Thoracic aorta (tissue), 2 donors: ENCODE measurements at regions not wholly inside any gene's neighbourhood (a gene's known extent, or its start where the extent isn't known, plus 50 kb on each side); places are given as distances from the start of the nearest gene placed in this dataset.

ENCODE experiments used
- ATAC-seq: fragments of 150-250 bp; one replicate; pipeline ENCODE4 v1.8.0; 2017; ENCODE audit warnings: low read depth; ENCODE audit not compliant: insufficient number of reproducible peaks, low FRiP score
- DNase-seq: peaks from one replicate; pipeline ENCODE4 v3.0.0-alpha.2; 2020; ENCODE audit warnings: low spot score
- H3K27ac ChIP-seq, 2 donors: fragments of 200-600 bp; sonication (generic); 1 replicate in 1 of 2; 2 replicates in 1 of 2; pipeline ENCODE4 v1.5.1; 2016; ENCODE audit warnings: mild to moderate bottlenecking in 2 of 2, moderate library complexity in 2 of 2
- H3K27me3 ChIP-seq: fragments of 200-600 bp; sonication (generic); replicated peaks from 2 replicates; pipeline ENCODE4 v1.6.0; 2016; ENCODE audit warnings: mild to moderate bottlenecking; ENCODE audit not compliant: insufficient read depth
- H3K36me3 ChIP-seq: fragments of 200-600 bp; sonication (generic); one replicate; pipeline ENCODE4 v1.5.1; 2016
- H3K4me1 ChIP-seq, 2 donors: fragments of 200-600 bp; sonication (generic); 1 replicate in 1 of 2; 2 replicates in 1 of 2; pipeline versions ENCODE4 v1.5.1 to v1.6.0; 2016; ENCODE audit warnings: low read depth in 2 of 2, mild to moderate bottlenecking in 1 of 2; ENCODE audit not compliant: control insufficient read depth in 1 of 2
- H3K4me3 ChIP-seq: fragments of 200-600 bp; sonication (generic); 2 replicates; pipeline ENCODE4 v1.5.1; 2016; ENCODE audit warnings: mild to moderate bottlenecking
- H3K9me3 ChIP-seq: fragments of 200-600 bp; sonication (generic); 2 replicates; pipeline ENCODE4 v1.5.1; 2016
- CTCF ChIP-seq: fragments of 200-600 bp; sonication (generic); IDR thresholded peaks from one replicate; pipeline ENCODE4 v1.5.1; 2019; ENCODE audit warnings: antibody characterized with exemption

GRCh38 chr10:58107506-58107905 is 160.2 kb downstream of the IPMK start:
- Histone ChIP-seq H3K4me3 (no peak overlapping the region), H3K4me1 (no peaks in the 10 kb centered on the region), H3K27me3 (no peaks in the 10 kb centered on the region), H3K9me3 (no peaks in the 10 kb centered on the region), H3K36me3 (no peaks in the 10 kb centered on the region), H3K27ac (no peak overlapping the region)
- no peak for TF ChIP-seq CTCF
- no peak for ATAC-seq
- DNase-seq: no peak

GRCh38 chr10:58106211-58107035 is 161.3 kb downstream of the IPMK start:
- Histone ChIP-seq H3K4me3 (no peak overlapping the region), H3K27ac (no peak overlapping the region), H3K36me3 (no peaks in the 10 kb centered on the region), H3K4me1 (no peaks in the 10 kb centered on the region), H3K9me3 (no peaks in the 10 kb centered on the region), H3K27me3 (no peaks in the 10 kb centered on the region)
- no peak for TF ChIP-seq CTCF
- ATAC-seq (no peak), DNase-seq (no peak)

GRCh38 chr10:58104351-58104751 is 163.3 kb downstream of the IPMK start:
- ATAC-seq (no peak), DNase-seq (no peak)

GRCh38 chr10:58102897-58103296 is 164.8 kb downstream of the IPMK start:
- TF ChIP-seq CTCF: no peak
- H3K27me3 ChIP-seq: no peaks in the 10 kb centered on the region
- H3K27ac ChIP-seq: no peak overlapping the region
- H3K4me3 ChIP-seq: no peak overlapping the region
- H3K36me3 ChIP-seq: no peaks in the 10 kb centered on the region
- H3K4me1 ChIP-seq: no peaks in the 10 kb centered on the region
- DNase-seq (no peak), ATAC-seq (no peak)
- no peaks in the 10 kb centered on the region for H3K9me3 ChIP-seq

More at GRCh38 chr10:58104351-58104751, 163.3 kb downstream of the IPMK start:
- Histone ChIP-seq H3K27me3 (no peaks in the 10 kb centered on the region), H3K27ac (no peak overlapping the region), H3K36me3 (no peaks in the 10 kb centered on the region), H3K4me3 (no peak overlapping the region), H3K9me3 (no peaks in the 10 kb centered on the region), H3K4me1 (no peaks in the 10 kb centered on the region)
- TF ChIP-seq CTCF: no peak

GRCh38 chr10:58101682-58102081 is 166.0 kb downstream of the IPMK start:
- ATAC-seq (no peak), DNase-seq (no peak)
- no peak for TF ChIP-seq CTCF
- no peak overlapping the region for H3K4me3 ChIP-seq
- H3K36me3 ChIP-seq: no peaks in the 10 kb centered on the region
- no peaks in the 10 kb centered on the region for H3K4me1 ChIP-seq
- no peak overlapping the region for H3K27ac ChIP-seq
- H3K27me3 ChIP-seq: no peaks in the 10 kb centered on the region
- H3K9me3 ChIP-seq: no peaks in the 10 kb centered on the region
